HG02884 (cell line): ENCODE measurements at regions not wholly inside any gene's neighbourhood (a gene's known extent, or its start where the extent isn't known, plus 50 kb on each side); places are given as distances from the start of the nearest gene placed in this dataset.

Experiments
- ATAC-seq: cut with Tn5 transposase; IDR thresholded peaks from one replicate; pipeline ENCODE4 v1.9.1; 2021; ENCODE audit warnings: mild to moderate bottlenecking, moderate library complexity; ENCODE audit not compliant: unreplicated experiment

DNA sequence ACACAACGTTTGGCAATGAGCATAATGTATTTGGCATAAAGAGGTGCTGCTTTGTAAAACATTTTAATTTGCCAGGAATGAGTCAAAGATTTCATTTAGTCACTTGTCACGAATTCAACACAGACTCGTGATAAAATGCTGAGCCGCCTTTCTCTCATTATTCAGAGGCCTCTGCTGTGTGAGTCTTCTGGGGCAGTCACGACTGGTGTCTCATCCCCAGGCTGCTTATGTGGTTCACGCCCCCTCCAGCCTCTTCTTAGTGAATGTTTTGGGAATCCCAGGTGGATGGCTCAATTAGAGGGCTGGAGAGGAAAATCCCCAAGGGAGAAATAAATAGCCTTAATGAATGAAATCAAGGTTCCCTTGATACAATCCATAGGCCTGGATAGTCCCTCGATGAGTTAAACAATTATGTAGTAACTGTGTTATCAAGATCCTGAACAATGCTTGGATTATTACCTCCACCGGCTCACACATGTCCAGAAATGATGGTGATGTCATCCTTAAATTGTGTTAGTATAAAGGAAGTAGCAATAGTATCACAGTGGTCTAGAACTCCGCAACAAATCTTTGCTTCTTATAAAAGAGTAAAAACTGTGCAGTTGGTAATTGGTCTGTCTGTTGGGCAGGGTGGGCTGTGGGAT is 192.1 kb upstream of the ADAMTS16 start:
- ATAC-seq, result no peak

GRCh38 chr5:4949108-4949507 is 191.0 kb upstream of the ADAMTS16 start:
- ATAC-seq, result no peak

GRCh38 chr5:4953576-4953975 is 186.6 kb upstream of the ADAMTS16 start:
- ATAC-seq, result no peak

DNA sequence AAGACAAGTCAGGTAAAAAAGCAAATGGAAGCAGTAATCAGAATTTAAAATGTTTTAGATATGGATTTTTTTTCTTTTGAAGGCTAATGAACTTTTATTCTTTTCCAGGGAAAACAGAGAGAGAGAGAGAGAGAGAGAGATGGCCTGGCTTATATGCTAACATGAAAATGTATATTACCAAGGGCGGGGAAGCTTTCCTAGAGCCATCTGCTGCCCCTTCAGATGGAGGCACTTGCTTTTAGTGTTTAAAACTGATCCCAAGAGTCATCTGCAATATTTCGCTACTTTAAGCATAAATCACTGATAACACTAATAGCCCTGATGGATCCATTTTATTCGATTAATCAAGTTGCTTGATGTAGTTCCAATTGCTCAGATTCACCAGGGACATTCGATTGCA is 186.1 kb upstream of the ADAMTS16 start:
- ATAC-seq, result no peak

- no peak for ATAC-seq
Observed at GRCh38 chr5:4963265-4963664, 176.9 kb upstream of the ADAMTS16 start.

DNA sequence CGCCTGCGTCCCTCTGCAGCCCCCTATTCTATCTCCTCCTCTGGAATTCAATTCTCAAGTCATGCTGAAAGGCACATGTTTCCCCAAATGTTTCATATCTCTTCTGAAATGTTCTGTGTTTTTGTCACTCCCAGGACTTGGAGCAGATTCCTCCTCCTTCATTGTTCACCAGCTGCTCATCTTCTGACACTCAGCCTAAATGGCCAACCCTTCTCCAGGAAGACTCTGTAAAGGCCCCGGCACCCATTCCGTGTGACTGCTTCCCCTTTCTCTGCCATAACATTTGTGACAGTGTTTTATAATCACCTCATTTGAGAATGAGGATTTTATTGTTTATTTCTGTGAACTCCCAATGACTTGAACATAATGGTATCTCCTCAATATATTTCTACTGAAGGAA is 170.8 kb upstream of the ADAMTS16 start:
- ATAC-seq, result no peak

DNA sequence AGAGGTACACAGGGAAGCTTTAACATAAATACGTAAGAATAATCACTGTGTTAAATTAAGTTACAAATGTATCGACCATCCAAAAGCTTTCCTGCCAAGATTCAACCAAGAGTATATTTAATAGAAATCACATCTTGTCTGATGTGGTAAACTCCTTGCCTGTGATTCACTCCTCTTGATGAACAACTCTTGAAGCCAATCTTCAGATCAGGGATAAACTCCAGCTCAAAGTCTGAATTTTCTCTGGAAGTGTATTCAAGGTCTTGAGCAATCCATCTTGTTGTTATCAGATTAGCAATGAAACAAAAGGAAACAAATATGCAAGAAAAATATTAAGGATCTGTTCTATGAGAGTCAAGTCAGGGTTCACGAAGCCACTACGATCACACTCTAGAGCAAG is 170.0 kb upstream of the ADAMTS16 start:
- no peak for ATAC-seq

- no peak for ATAC-seq
Observed at GRCh38 chr5:4976902-4977301, 163.2 kb upstream of the ADAMTS16 start.

- ATAC-seq, result no peak
Observed at GRCh38 chr5:4977416-4978110, 162.6 kb upstream of the ADAMTS16 start.

- no peak for ATAC-seq
Observed at GRCh38 chr5:4980201-4980600, 159.9 kb upstream of the ADAMTS16 start.

DNA sequence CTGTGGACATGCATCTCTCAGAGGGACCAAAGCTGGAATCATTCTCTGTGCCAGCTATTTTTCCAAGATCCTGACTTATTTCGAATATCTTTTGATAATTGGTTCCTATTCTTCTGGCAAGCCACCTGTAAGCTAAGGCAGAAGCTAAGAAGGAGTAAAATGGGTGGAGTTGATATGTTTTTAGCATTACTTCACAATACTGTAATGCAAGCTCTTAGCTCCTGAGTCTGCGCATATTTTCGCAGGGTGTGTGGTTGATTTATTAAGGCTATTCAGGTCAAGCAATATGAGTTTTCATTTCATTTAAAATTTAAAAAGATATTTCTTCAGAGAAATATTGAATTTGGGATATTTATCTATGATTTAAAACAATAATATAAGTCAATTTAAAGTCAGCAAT is 158.5 kb upstream of the ADAMTS16 start:
- no peak for ATAC-seq

DNA sequence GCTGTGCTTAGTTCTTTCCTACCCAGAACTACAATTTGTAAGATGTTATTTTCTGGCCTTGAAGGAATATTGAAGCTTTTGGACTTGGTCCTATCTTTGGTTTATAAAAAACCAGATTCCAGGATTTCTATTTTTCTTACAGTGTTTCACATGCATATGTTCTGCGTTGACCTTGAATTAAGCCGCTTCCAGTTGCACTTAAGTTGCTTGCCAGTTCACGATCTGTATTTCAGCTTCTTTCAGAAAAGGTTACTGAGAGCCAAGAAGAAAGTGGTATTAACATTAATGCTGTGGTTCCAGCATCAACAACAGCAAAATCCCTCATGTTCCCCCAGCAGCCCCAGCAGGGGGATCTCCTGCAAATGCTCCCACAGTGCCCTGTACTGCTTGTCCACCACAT is 156.4 kb upstream of the ADAMTS16 start:
- ATAC-seq, result no peak

DNA sequence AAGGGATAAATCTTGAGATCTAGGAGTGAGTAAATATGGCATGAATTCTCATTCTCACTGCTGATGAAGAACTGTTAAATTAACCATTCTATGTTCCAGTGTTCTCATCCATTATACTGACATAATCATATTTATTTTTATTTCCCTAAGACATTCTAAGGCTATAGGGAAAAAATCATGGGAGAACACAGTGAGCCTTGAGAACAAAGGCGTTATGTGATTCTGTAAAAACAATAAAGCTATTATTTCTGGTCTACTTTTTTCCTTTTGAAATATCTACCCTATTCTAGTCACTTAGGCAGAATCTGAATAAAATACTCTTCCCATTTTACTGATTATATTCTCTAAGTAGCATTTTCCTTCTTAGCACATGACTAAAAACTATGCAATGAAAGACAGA is 155.7 kb upstream of the ADAMTS16 start:
- no peak for ATAC-seq

GRCh38 chr5:4987431-4987830 is 152.7 kb upstream of the ADAMTS16 start:
- no peak for ATAC-seq

GRCh38 chr5:4989118-4989517 is 151.0 kb upstream of the ADAMTS16 start:
- ATAC-seq, result no peak

DNA sequence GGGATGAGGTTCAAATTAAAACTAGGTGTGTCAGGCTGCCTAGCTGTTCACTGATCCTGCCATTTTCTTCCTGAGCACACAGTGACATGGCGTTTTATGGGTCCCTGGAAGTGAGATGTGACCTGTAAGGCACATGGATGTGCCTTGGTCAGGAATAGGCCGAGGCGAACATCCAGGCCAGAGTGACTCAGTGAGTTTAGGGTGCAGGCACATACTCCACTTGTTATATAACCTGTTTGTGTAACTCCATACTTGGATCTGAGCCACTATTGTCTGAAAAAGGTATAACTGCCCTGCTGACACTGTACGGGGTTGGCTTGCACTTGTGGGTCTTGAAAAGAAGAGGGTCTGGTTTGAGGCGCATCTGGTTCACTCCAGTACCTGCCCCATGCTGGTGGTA is 150.1 kb upstream of the ADAMTS16 start:
- no peak for ATAC-seq

- no peak for ATAC-seq
Observed at GRCh38 chr5:4990462-4990861, 149.7 kb upstream of the ADAMTS16 start.

DNA sequence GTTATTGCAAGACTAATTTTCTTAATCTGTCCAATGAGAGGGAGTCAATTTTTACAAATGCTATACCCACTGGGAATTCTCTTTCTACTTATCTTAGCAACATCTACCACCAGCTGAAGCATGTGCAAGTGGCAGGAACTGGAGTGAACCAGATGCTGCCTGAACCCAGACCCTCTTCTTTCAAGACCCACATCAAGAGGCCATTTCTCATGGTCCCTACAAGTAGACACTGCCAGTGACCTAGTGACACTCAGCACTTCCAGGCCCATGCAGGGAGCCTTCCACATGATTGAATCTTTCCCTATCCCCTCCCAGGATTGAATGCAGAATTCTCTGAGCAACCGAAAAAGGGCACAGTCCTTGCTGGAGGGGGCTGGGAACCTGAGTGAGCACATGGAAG is 148.2 kb upstream of the ADAMTS16 start:
- no peak for ATAC-seq

GRCh38 chr5:4995014-4995413 is 145.1 kb upstream of the ADAMTS16 start:
- no peak for ATAC-seq

GRCh38 chr5:5005353-5005752 is 134.8 kb upstream of the ADAMTS16 start:
- ATAC-seq, result no peak

DNA sequence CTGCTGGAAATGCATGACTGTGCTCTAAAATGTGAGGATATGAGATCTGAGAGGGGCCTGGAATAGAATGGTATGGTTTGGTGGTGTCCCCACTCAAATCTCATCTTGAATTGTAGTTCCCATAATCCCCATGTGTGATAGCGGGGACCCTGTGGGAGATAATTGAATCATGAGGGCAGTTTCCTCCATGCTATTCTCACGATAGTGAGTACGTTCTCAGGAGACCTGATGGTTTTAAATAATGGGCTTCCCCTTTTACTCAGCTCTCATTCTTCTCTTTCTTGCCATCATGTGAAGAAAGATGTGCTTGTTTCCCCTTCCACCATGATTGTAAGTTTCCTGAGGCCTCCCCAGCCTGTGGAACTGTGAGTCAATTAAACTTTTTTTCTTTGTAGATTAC is 133.6 kb upstream of the ADAMTS16 start:
- ATAC-seq, result no peak

DNA sequence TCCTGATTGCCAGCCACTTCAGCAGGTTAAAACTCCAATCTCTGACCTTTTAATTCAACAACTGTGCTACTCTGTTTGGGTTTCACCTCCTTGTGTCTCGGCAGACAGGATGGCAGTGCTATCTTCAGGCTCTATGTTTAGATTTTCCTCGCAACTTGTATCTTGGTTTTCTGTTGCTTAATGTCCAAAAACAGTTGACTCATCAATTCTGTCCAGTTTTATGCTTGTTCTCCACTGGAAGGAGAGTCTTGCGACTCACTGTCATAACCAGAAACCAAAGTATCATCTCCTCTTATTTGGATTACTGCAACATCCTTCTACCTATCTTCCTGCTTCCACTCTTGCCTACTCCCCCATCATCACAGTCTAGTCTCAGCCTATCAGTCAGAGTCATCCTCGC is 130.9 kb upstream of the ADAMTS16 start:
- no peak for ATAC-seq

- ATAC-seq, result no peak
Observed at GRCh38 chr5:5011151-5011550, 129.0 kb upstream of the ADAMTS16 start.
